Upper lobe of right lung (tissue), 1 donor: ENCODE measurements at regions not wholly inside any gene's neighbourhood (a gene's known extent, or its start where the extent isn't known, plus 50 kb on each side); places are given as distances from the start of the nearest gene placed in this dataset.

Experiments
- ATAC-seq: fragments of 200-7000 bp; cut with Tn5 transposase; one replicate; pipeline ENCODE4 v1.9.1; 2020; ENCODE audit warnings: mild to moderate bottlenecking, moderate library complexity
- DNase-seq: peaks from one replicate; pipeline ENCODE4 v3.0.0-alpha.2; 2020
- H3K27ac ChIP-seq: fragments of 200-600 bp; one replicate; pipeline ENCODE4 v1.8.0; 2022
- H3K27me3 ChIP-seq: fragments of 200-600 bp; one replicate; pipeline ENCODE4 v1.8.0; 2022; ENCODE audit warnings: mild to moderate bottlenecking
- H3K36me3 ChIP-seq: fragments of 200-600 bp; one replicate; pipeline ENCODE4 v1.8.0; 2022
- H3K4me1 ChIP-seq: fragments of 200-600 bp; one replicate; pipeline ENCODE4 v1.8.0; 2022
- H3K4me3 ChIP-seq: fragments of 200-600 bp; one replicate; pipeline ENCODE4 v1.8.0; 2022; ENCODE audit warnings: mild to moderate bottlenecking
- H3K9me3 ChIP-seq: fragments of 200-600 bp; one replicate; pipeline ENCODE4 v1.8.0; 2022
- intact Hi-C: fragments of 100-400 bp; cut with DNase I; formaldehyde crosslinking; loops from one replicate; pipeline ENCODE4 v1.11.0; 2022
- TF ChIP-seq, protein P1 (sequence below): fragments of 200-600 bp; IDR thresholded peaks from one replicate; pipeline ENCODE4 v1.8.0; 2022; ENCODE audit warnings: antibody characterized with exemption
- donor health status: DM: no; HTN: yes; CAD: no; lungs with severe emphysema.

GRCh38 chr2:217465100-217465499 is 537.7 kb downstream of the TNS1 start:
- DNase-seq (no peak), ATAC-seq (no peak)
- Histone ChIP-seq H3K27me3 (no peaks in the 10 kb centered on the region), H3K4me3 (no peak overlapping the region), H3K4me1 (no peaks in the 10 kb centered on the region), H3K9me3 (no peaks in the 10 kb centered on the region), H3K36me3 (no peaks in the 10 kb centered on the region), H3K27ac (no peak overlapping the region)
- intact Hi-C loops = no loop called here
- TF ChIP-seq, protein P1, sequence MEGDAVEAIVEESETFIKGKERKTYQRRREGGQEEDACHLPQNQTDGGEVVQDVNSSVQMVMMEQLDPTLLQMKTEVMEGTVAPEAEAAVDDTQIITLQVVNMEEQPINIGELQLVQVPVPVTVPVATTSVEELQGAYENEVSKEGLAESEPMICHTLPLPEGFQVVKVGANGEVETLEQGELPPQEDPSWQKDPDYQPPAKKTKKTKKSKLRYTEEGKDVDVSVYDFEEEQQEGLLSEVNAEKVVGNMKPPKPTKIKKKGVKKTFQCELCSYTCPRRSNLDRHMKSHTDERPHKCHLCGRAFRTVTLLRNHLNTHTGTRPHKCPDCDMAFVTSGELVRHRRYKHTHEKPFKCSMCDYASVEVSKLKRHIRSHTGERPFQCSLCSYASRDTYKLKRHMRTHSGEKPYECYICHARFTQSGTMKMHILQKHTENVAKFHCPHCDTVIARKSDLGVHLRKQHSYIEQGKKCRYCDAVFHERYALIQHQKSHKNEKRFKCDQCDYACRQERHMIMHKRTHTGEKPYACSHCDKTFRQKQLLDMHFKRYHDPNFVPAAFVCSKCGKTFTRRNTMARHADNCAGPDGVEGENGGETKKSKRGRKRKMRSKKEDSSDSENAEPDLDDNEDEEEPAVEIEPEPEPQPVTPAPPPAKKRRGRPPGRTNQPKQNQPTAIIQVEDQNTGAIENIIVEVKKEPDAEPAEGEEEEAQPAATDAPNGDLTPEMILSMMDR = no peak

- Histone ChIP-seq H3K4me3 (no peak overlapping the region), H3K4me1 (no peaks in the 10 kb centered on the region), H3K36me3 (no peaks in the 10 kb centered on the region), H3K27me3 (no peaks in the 10 kb centered on the region), H3K27ac (no peak overlapping the region), H3K9me3 (no peaks in the 10 kb centered on the region)
- intact Hi-C loops = no loop called here
- TF ChIP-seq, protein P1 = no peak
- ATAC-seq = no peak
- DNase-seq = no peak
These were observed 539.3 kb downstream of the TNS1 start for GRCh38 chr2:217463402-217464075.

DNA sequence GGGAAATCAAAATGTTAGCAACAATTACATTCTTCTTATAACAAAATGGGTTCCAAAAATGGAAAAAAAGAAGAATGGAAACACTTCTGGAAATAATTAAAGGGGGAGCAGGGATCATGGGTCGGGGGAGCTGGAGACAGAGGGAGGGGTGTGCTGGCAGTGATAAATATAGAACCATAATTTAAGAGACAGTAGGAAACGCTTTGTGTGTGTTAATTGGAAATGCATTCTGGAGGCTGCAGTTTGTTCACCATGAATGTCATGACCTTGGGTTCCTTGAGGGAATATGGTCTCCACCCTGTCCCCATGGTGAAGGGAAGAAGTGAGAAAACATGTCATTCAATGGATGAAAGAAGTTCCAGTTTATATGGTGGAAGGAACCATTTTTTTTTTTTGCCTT is 540.7 kb downstream of the TNS1 start:
- no peaks in the 10 kb centered on the region for H3K9me3 ChIP-seq
- ATAC-seq = no peak
- no peak overlapping the region for H3K27ac ChIP-seq
- H3K36me3 ChIP-seq = no peaks in the 10 kb centered on the region
- intact Hi-C loops = no loop called here
- no peak overlapping the region for H3K4me3 ChIP-seq
- DNase-seq = no peak
- H3K4me1 ChIP-seq = no peaks in the 10 kb centered on the region
- TF ChIP-seq, protein P1 = no peak
- no peaks in the 10 kb centered on the region for H3K27me3 ChIP-seq

GRCh38 chr2:217461674-217462073 is 541.1 kb downstream of the TNS1 start:
- no peak for DNase-seq
- Histone ChIP-seq H3K27me3 (no peaks in the 10 kb centered on the region), H3K4me3 (no peak overlapping the region), H3K9me3 (no peaks in the 10 kb centered on the region), H3K36me3 (no peaks in the 10 kb centered on the region), H3K27ac (no peak overlapping the region), H3K4me1 (no peaks in the 10 kb centered on the region)
- ATAC-seq = no peak
- intact Hi-C loops = no loop called here
- TF ChIP-seq, protein P1 = no peak

GRCh38 chr2:217459680-217460405 is 543.0 kb downstream of the TNS1 start:
- Histone ChIP-seq H3K9me3 (no peaks in the 10 kb centered on the region), H3K4me3 (no peak overlapping the region), H3K4me1 (no peaks in the 10 kb centered on the region), H3K27me3 (no peaks in the 10 kb centered on the region), H3K36me3 (no peaks in the 10 kb centered on the region), H3K27ac (no peak overlapping the region)
- intact Hi-C loops = no loop called here
- no peak for ATAC-seq
- DNase-seq = no peak
- TF ChIP-seq, protein P1 = no peak
